Panc1 (cell line): ENCODE measurements at regions not wholly inside any gene's neighbourhood (a gene's known extent, or its start where the extent isn't known, plus 50 kb on each side); places are given as distances from the start of the nearest gene placed in this dataset.

Experiments
- ATAC-seq: fragments of 200-7000 bp; cut with Tn5 transposase; 2 replicates; pipeline ENCODE4 v1.9.1; 2020; ENCODE audit warnings: mild to moderate bottlenecking, moderate library complexity
- BruUV-seq: library from RNA; stranded (reverse); fragments of 400-500 nt; replicated peaks from 2 replicates; lab custom pipeline; 2021; lab: Mats Ljungman, UMichigan
- CTCF ChIA-PET: fragments of 300-600 bp; sonication (Branson Sonifier 250); formaldehyde crosslinking; loops from one replicate; lab custom pipeline; 2022; ENCODE audit warnings: antibody characterized with exemption; lab: Charles Lee
- POLR2A ChIA-PET: fragments of 300-600 bp; sonication (Branson Sonifier 250); formaldehyde crosslinking; loops from one replicate; lab custom pipeline; 2022; ENCODE audit warnings: antibody characterized with exemption; lab: Charles Lee
- DNase-seq: peaks from one replicate; pipeline ENCODE4 v3.0.0-alpha.2; 2010; ENCODE audit warnings: low read depth, low spot score
- H3K27ac ChIP-seq: 2 replicates; pipeline ENCODE4 v1.5.1; 2011; ENCODE audit warnings: mild to moderate bottlenecking, low read length, inconsistent platforms
- H3K27me3 ChIP-seq: fragments of 200-500 bp; sonication (Bioruptor generic); 2 replicates; pipeline ENCODE4 v1.6.0; 2014; ENCODE audit warnings: low read length, inconsistent platforms; ENCODE audit not compliant: control insufficient read depth, insufficient read depth
- H3K36me3 ChIP-seq: fragments of 200-500 bp; sonication (Bioruptor generic); 2 replicates; pipeline ENCODE4 v1.5.1; 2014; ENCODE audit warnings: inconsistent platforms, mild to moderate bottlenecking, low read length, moderate library complexity; ENCODE audit not compliant: control insufficient read depth, insufficient read depth
- H3K4me1 ChIP-seq: 2 replicates; pipeline ENCODE4 v1.5.1; 2011; ENCODE audit warnings: inconsistent platforms, mild to moderate bottlenecking, low read length, moderate library complexity; ENCODE audit not compliant: control insufficient read depth, insufficient read depth
- H3K4me3 ChIP-seq, 2 experiments: 2 replicates each; pipeline ENCODE4 v1.5.1; 2011 to 2012; ENCODE audit warnings: low read depth in 2 of 2, low read length in 2 of 2, mild to moderate bottlenecking in 2 of 2, inconsistent platforms in 1 of 2, moderate library complexity in 1 of 2
- H3K9me3 ChIP-seq: fragments of 200-500 bp; sonication (Bioruptor generic); 2 replicates; pipeline ENCODE4 v1.5.1; 2014; ENCODE audit warnings: low read depth, mild to moderate bottlenecking, inconsistent platforms, low read length, moderate library complexity; ENCODE audit not compliant: control insufficient read depth, insufficient read depth
- CTCF ChIP-seq: fragments of 450-650 bp; IDR thresholded peaks from 2 replicates; pipeline ENCODE4 v1.5.1; 2017; ENCODE audit warnings: mild to moderate bottlenecking
- POLR2AphosphoS5 ChIP-seq: IDR thresholded peaks from 2 replicates; pipeline ENCODE4 v1.6.1; 2012; ENCODE audit warnings: mild to moderate bottlenecking, low read depth, low read length, moderate library complexity
- REST ChIP-seq, 2 experiments: IDR thresholded peaks; 2 replicates each; pipeline ENCODE4 v1.6.1; 2011 to 2012; ENCODE audit warnings: low read depth in 2 of 2, control low read depth in 1 of 2, low read length in 1 of 2, mild to moderate bottlenecking in 1 of 2, moderate library complexity in 1 of 2; ENCODE audit not compliant: insufficient read depth in 1 of 2
- SIN3A ChIP-seq: IDR thresholded peaks from 2 replicates; pipeline ENCODE4 v1.6.1; 2012; ENCODE audit warnings: low read depth, mild to moderate bottlenecking, low read length, moderate library complexity, borderline replicate concordance; ENCODE audit not compliant: insufficient read depth
- TCF7L2 ChIP-seq: IDR thresholded peaks from 2 replicates; pipeline ENCODE4 v1.6.1; 2011; ENCODE audit warnings: mild to moderate bottlenecking, low read depth, low read length, inconsistent platforms
- in situ Hi-C: cut with HindIII; loops from 2 replicates; pipeline ENCODE4 v1.10.0; 2016; ENCODE audit warnings: low sequenced_read_pairs, low pct_unique_long_range_greater_than_20kb
- intact Hi-C: fragments of 100-400 bp; cut with micrococcal nuclease; formaldehyde crosslinking; loops from one replicate; pipeline ENCODE4 v1.10.0; 2022; ENCODE audit not compliant: unreplicated experiment

GRCh38 chr20:23254034-23254433 lies 96.6 kb upstream of the NXT1 start:
- CTCF ChIA-PET, result no interaction called here
- Histone ChIP-seq H3K27ac (no peak overlapping the region), H3K4me1 (no peaks in the 10 kb centered on the region), H3K9me3 (no peaks in the 10 kb centered on the region), H3K27me3 (0 out of 2 replicates have a peak, but pooled peaks cover 4% of the 10 kb centered on the region), H3K4me3 (no peak overlapping the region), H3K36me3 (no peaks in the 10 kb centered on the region)
- DNase-seq (no peak), ATAC-seq (no peak)
- intact Hi-C loops (loop anchor here (10.0 kb wide), 1 partner anchor 91 kb away; no protein-coding TSS in a partner anchor), in situ Hi-C loops (no loop called here)
- TF ChIP-seq CTCF, result no peak
- TF ChIP-seq SIN3A, result no peak
- TF ChIP-seq TCF7L2, result no peak
- TF ChIP-seq REST (IDR thresholded peaks at IDR 0.05; ENCODE audit: insufficient read depth in 1 of 2, low read depth in 2 of 2, low read length in 1 of 2), result no peak
- no peak for TF ChIP-seq POLR2AphosphoS5
- no TSS peak for BruUV-seq
- POLR2A ChIA-PET, result no interaction called here

GRCh38 chr20:23253524-23253923 lies 97.1 kb upstream of the NXT1 start:
- ChIA-PET CTCF (no interaction called here), POLR2A (no interaction called here)
- in situ Hi-C loops (no loop called here), intact Hi-C loops (loop anchor here (10.0 kb wide), 1 partner anchor 91 kb away; no protein-coding TSS in a partner anchor)
- H3K4me3 ChIP-seq, result no peak overlapping the region
- H3K4me1 ChIP-seq, result no peaks in the 10 kb centered on the region
- H3K9me3 ChIP-seq, result no peaks in the 10 kb centered on the region
- 0 out of 2 replicates have a peak, but pooled peaks cover 6% of the 10 kb centered on the region for H3K27me3 ChIP-seq
- ATAC-seq (no peak), DNase-seq (no peak)
- no peak overlapping the region for H3K27ac ChIP-seq
- H3K36me3 ChIP-seq, result no peaks in the 10 kb centered on the region
- no TSS peak for BruUV-seq
- TF ChIP-seq TCF7L2, result no peak

- no peak overlapping the region for H3K4me3 ChIP-seq
- no peaks in the 10 kb centered on the region for H3K4me1 ChIP-seq
- intact Hi-C loops (loop anchor here (10.0 kb wide), 1 partner anchor 93 kb away; no protein-coding TSS in a partner anchor), in situ Hi-C loops (no loop called here)
- H3K36me3 ChIP-seq, result no peaks in the 10 kb centered on the region
- no peak for TF ChIP-seq CTCF
- no peak for ATAC-seq
- ChIA-PET CTCF (no interaction called here), POLR2A (no interaction called here)
- no peaks in the 10 kb centered on the region for H3K9me3 ChIP-seq
- no peak for DNase-seq
- H3K27ac ChIP-seq, result no peak overlapping the region
- no TSS peak for BruUV-seq
- 0 out of 2 replicates have a peak, but pooled peaks cover 8% of the 10 kb centered on the region for H3K27me3 ChIP-seq
These were observed 98.8 kb upstream of the NXT1 start for GRCh38 chr20:23251779-23252178.
